NCI-H748 (cell line): ENCODE measurements at regions not wholly inside any gene's neighbourhood (a gene's known extent, or its start where the extent isn't known, plus 50 kb on each side); places are given as distances from the start of the nearest gene placed in this dataset.
"Not testable (repeated sequence)": the region's sequence is repeated elsewhere in the genome, so short reads cannot be mapped to it uniquely, and the experiment has no call there.

Experiments
- DNase-seq: peaks from one replicate; lab custom pipeline; 2025; ENCODE audit not compliant: unreplicated experiment; lab: John Stamatoyannopoulos, UW

- no peak for DNase-seq
These were observed 76.2 kb upstream of the MRPS22 start for GRCh38 chr3:139267300-139268246.

GRCh38 chr3:139269984-139270383 lies 73.8 kb upstream of the MRPS22 start:
- DNase-seq, result no peak

DNA sequence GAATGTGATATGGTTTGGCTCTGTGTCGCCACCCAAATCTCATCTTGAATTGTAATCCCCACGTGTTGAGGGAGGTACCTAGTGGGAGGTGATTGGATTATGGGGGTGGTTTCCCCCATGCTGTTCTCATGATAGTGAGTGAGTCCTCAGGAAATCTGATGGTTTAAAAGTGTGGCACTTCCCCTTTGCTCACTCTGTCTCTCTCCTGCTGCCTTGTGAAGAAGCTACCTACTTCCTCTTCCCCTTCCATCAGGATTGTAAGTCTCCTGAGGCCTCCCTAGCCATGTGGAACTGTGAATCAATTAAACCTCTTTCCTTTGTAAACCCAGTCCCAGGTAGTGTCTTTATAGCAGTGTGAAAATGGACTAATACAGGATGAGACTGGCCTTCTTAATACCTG lies 73.2 kb upstream of the MRPS22 start:
- not testable (repeated sequence) for DNase-seq

- DNase-seq, result no peak
These were observed 63.7 kb upstream of the MRPS22 start for GRCh38 chr3:139280027-139280671.

DNA sequence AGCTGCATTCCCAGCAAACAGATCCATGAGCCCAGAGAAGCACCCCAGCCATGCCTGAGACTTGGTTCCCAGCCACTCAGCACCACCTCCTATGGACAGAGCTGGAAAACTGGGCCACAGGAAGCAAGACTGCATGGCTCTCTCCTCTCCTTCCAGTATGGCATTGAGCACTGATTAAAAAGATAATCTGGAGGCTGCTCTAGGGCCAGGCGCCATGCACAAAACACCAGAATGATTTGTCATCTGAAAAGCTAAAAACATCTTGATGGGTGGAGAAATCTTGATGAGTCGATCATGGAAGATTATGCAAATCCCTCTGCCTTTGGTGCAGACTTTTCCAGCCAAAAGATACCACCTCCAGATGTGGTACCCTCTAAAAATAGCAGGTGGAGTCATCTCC lies 62.7 kb upstream of the MRPS22 start:
- no peak for DNase-seq

DNA sequence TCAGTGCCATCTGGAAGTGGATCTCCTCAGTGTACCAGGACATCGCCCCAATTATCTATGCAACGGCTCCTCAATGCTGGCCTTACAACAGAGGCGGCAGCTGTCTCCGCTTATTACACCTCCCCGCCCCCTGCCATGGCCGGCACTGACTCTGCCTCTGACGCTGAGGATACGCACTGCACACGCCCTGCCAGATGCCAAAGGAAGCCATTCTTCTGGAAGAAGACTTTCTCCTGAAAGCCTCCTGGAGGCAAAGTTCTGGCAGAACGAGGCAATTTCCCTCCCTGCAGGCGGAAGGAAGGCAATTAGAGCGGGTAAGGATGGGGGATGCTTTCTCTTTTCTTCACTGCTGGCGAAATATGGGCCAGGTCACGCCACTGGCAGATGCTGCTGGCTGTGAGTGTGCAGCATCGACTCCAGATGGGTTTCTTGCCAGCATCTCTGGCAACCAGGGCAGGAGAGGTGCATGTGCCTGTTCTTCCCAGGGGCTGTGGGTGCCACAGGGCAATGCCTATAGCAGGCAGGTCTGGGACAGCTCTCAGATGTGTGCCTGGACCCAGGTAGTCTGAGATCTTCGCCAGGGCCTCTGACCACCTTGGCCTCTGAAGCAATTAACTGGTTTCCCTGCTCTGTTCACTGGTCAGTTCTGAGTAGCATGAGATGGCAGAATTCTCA lies 62.2 kb upstream of the MRPS22 start:
- peak; percentile 2 for DNase-seq

DNA sequence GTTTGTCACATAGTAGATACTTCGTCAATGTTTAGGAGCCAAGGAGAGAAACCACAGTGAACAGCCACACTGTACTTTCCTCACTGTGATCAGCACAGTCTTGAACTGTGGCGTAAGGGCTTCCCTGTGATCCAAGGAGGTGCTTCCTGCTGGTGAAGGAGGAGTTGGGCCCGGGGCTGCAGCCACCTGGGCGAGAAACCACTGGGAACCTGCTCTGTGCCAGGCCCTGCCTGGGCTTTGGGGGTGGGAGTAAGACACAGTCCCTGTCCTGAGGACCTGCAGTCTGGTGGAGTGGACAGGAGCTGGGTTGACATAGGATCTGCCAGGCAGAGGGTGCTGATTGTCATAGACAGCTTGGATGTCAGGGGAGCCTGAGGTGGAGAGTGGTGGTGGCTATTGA lies 60.5 kb upstream of the MRPS22 start:
- DNase-seq, result no peak

DNA sequence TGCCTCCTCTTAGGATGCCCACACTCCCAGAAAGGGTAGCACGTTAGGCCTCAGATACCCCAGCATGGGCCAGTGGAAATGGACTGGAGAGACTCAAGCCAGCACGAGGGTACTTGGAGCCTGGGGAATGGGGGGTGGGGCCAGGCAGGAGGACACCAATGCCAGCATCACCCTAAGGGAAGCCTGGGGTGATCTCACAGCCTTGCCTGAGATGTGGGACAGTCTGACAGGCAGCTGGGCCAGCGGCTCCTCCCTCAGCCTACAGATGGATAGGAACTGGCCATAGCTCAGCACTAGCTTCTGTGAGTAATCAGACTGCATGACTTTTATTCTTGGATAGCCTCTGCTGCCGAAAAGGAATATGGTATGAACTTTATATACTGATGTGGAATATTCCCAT lies 59.6 kb upstream of the MRPS22 start:
- DNase-seq, result no peak

GRCh38 chr3:139285691-139286090 lies 58.1 kb upstream of the MRPS22 start:
- DNase-seq, result no peak

- DNase-seq, result no peak
These were observed 57.6 kb upstream of the MRPS22 start for GRCh38 chr3:139286241-139286640.

GRCh38 chr3:139286825-139287224 lies 57.0 kb upstream of the MRPS22 start:
- no peak for DNase-seq

- no peak for DNase-seq
These were observed 56.3 kb upstream of the MRPS22 start for GRCh38 chr3:139287557-139287956.

DNA sequence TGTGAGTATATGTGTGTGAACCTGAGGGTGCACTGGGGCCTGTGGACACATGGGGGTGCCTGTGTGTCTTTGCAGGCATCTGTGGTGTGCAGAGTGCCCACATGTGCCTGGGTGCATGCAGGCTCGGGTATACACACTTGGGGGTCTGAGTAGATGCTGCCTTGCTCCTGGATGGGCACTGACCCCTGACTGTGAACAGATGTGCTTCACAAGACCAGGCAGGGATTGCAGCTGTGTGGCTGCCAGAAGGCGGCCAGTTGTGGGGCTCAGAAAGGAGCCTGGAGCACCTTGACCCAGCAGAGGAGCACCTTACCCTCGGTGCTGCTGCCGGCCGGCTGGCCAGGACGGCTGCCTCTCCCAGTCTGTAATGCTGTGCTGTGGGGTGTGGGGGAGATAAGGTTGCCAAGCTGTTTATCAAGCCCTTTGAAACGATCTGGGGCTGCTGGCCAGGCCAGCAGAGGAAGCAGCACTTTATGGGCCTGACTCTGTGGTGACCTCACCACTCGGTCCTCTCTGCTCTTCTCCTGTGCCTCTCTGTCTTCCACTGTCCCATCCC lies 55.5 kb upstream of the MRPS22 start:
- DNase-seq, result no peak

GRCh38 chr3:139289860-139290524 lies 53.8 kb upstream of the MRPS22 start:
- no peak for DNase-seq

DNA sequence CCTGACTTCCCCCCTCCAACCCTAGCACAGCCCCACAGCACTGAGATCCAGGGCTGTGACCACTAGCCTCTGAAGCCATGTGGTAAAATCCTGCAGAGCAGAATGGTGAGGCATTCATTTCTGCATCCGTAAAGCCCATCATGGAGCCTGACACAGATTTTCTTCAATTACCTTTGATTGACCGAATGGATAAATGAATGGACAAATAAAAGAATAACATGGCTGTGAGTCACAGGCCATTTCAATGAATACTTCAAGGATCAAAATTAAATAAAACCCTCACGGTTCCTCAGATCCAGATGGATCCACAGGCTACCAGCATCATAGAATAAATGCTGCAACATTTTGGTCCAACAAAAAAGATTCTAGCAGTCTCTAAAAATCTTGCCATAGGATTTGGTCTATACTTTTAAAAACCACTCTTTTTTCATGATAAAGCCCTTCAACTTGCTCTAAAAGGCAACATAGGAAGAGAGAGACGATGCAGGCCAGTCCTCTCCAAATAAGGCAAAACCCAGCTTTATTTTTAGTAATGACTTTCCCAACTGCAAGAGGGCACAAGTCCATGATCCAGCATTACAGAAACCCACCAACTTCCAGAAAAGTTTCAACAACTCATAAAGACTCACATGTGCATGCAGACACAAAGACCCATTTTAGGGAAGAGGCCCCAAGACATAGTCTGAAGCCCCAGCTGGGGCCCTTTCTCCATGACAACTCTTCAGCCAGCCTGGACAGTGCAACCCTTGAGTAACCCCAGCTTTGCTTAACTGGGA lies 52.4 kb upstream of the MRPS22 start:
- no peak for DNase-seq

DNA sequence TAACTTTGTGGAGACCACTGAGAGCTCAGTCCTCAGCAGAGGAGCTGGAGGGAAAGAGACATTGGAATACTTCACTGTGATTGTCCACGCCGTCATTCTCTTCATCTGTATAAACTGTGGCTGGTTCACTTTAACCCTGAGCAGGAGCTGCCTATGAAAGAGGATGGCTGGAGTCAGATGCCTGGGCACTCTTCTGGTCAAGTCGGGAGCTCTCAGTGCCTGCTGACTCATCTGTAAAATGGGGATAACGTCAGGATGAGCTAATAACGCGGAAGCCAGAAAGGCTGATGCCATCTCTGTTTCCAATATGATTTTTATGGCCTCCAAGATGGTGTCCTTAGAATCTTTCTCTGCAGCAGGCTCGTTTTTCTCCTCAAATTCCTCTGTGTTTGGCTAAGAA lies 51.6 kb upstream of the MRPS22 start:
- no peak for DNase-seq

- DNase-seq, result no peak
These were observed 50.8 kb upstream of the MRPS22 start for GRCh38 chr3:139292711-139293664.

GRCh38 chr3:139293665-139294023 lies 50.2 kb upstream of the MRPS22 start:
- DNase-seq, result no peak
